HG03354 (cell line): ENCODE measurements at regions not wholly inside any gene's neighbourhood (a gene's known extent, or its start where the extent isn't known, plus 50 kb on each side); places are given as distances from the start of the nearest gene placed in this dataset.
"Not testable (repeated sequence)": the region's sequence is repeated elsewhere in the genome, so short reads cannot be mapped to it uniquely, and the experiment has no call there.

Experiments used
- ATAC-seq: cut with Tn5 transposase; IDR thresholded peaks from one replicate; pipeline ENCODE4 v1.9.1; 2021; ENCODE audit warnings: mild to moderate bottlenecking; ENCODE audit not compliant: unreplicated experiment, poor library complexity, severe bottlenecking

DNA sequence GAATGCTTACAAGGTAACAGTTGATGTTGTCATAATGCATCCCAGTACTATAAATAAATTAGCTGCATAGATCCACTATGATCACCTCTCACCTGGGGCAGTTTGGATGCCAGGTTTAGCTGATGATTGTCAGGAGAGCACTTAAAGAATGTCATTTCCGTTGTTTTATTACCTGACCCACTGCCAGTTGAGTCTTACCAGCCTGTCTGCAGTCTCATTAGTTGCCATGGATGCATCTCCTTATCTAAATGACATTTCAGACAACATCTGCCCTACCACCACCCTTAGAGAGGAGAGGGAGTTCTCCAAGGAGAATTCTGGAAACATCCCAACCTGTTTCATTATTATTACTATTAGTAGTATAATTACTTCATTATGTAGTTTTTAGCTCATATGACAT lies 339.1 kb upstream of the API5 start:
- ATAC-seq = no peak

DNA sequence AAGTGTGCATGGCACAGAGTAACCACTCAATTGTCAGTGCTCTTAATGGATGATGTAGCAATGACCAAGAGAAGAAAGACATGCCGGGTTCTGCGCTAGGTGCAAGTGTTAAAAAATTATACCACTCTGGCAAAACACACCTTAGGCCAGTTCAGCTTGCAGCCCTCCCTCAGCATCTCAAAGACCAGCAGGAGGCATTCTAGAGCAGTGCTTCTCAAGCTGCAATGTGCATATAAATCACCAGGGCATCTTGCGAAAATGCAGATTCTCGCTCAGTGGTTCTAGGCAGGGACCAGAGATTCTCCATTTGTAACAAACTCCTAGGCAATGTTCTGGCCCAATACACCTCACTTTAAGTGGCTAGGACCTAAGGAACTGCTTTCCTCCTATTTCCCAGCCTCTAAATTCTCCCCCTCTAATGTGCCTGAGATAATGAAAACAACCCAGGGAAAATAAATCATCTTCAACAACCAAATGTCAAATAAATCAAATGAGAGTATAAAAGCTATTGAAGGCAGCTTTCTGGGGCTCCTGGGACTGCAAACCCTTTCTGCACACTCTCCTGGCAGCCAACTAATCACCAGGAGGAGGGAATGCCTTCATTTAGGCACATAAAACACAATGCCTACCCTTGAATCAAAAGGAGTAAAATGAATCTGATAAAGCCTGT lies 337.2 kb upstream of the API5 start:
- ATAC-seq = no peak

DNA sequence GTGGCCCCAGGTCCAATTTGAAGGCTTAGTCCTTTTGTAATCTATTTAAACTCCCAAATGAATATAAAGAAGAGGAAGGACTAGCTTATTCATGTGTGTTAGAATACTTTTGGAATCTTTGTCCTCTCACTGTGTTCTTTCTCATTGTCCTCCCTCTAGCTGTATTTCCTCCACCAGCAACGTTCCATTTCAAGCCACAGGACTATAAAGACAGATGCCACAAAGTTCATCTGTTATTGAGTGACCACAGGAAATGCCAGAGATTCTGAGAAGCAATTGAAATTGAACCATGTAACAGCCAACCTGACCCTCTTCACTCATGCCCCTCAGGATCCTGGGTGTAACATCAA lies 336.6 kb upstream of the API5 start:
- ATAC-seq = no peak

DNA sequence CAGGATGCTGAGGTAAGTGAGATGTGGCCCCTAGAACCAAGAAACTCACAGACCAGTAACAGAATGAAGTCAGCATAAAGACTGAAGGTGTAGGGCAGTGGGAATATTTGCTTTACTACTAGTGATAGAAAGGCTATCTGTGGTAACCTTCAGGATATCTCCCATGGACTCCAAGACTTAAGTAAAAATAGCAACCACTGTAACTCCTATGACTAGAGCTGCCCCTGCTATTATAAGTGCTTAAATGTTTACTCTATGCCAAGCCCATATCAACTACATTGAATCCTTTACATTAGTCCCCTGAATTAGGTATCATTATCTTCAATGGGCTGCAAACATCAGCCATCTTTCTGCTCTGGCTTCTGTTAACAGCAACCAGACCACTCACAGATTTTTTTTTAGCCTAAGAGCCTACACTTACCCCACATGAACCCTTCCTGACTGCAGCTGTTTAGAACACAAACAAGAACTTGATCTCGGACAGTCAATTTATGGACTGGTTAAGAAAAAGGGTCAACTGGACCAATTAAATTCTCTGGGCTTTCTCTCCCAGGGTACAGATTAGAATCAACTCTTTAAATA lies 335.1 kb upstream of the API5 start:
- no peak for ATAC-seq

DNA sequence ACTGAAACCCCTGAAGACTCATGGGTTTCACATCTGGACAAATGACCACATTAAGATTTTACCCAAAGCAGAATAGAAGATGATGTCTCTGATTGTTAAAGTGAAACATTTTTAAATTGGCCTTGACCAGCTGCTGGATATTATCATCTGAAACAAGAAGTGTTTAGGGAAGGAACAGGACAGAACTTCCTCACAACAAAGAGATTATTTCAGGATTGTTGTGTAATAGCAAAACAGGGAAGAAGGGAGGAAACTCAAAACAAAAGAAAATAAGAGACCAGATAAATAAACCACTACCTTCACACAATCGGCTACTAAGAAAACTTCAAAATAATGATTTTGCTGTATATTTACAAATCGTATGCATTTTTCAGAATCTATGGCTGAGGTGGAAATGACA lies 319.2 kb upstream of the API5 start:
- ATAC-seq = no peak

GRCh38 chr11:42996421-42997307 lies 315.1 kb upstream of the API5 start:
- no peak for ATAC-seq

GRCh38 chr11:43004879-43005278 lies 306.9 kb upstream of the API5 start:
- ATAC-seq = not testable (repeated sequence)

GRCh38 chr11:43010042-43010441 lies 301.8 kb upstream of the API5 start:
- ATAC-seq = no peak

GRCh38 chr11:43012606-43013005 lies 299.2 kb upstream of the API5 start:
- no peak for ATAC-seq

- peak; percentile 62 for ATAC-seq
Measured at GRCh38 chr11:43021466-43021865, 290.3 kb upstream of the API5 start.

GRCh38 chr11:43034341-43034740 lies 277.5 kb upstream of the API5 start:
- ATAC-seq = no peak

DNA sequence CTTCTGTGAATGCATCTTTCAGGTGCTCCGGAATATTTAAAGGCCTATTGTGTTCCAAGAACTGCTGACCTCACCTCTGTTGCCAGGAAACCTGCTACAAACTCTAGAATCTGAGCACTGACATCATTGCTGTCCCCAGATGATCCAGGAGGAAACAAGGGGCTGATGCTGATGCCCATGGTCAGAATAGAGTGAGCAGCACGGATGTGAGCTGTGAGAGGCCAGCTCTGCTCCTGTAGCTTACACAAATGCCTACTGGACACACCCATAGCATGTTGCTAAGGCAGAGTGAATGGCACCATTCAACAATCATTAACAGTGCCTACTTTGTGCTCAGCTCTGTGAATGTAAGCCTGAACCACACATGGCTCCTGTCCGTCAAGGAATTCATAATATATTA lies 276.7 kb upstream of the API5 start:
- no peak for ATAC-seq

- no peak for ATAC-seq
Measured at GRCh38 chr11:43053638-43054412, 258.0 kb upstream of the API5 start.

GRCh38 chr11:43067681-43068080 lies 244.1 kb upstream of the API5 start:
- no peak for ATAC-seq

- no peak for ATAC-seq
Measured at GRCh38 chr11:43071338-43071737, 240.5 kb upstream of the API5 start.

GRCh38 chr11:43072096-43072495 lies 239.7 kb upstream of the API5 start:
- ATAC-seq = no peak

- ATAC-seq = no peak
Measured at GRCh38 chr11:43072911-43073310, 238.9 kb upstream of the API5 start.

GRCh38 chr11:43074810-43075209 lies 237.0 kb upstream of the API5 start:
- ATAC-seq = no peak

- no peak for ATAC-seq
Measured at GRCh38 chr11:43101113-43101512, 210.7 kb upstream of the API5 start.

DNA sequence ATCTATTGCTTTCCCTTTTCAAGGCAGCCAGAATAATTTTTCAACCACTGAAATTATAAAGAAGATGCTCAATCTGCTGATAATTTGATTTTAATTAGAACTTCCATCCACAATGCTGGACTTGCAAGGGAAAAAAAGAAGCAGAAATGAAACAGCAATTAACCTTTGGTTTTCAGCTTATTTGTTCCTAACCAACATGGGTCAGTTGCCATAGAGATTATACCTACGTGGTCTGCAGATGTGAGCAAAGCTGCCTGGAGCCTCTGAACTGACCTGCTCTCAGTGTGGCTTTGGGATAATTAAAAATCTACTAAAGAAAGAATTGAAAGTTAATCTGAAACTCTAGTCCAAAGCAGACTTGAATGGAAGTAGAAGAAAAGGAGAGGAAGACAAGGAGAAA lies 195.7 kb upstream of the API5 start:
- ATAC-seq = no peak
